SU-DHL-6 (cell line): ENCODE measurements at regions not wholly inside any gene's neighbourhood (a gene's known extent, or its start where the extent isn't known, plus 50 kb on each side); places are given as distances from the start of the nearest gene placed in this dataset.

Experiments used
- H2AFZ ChIP-seq: fragments of 200-600 bp; sonication (generic); 2 replicates; pipeline ENCODE4 v1.6.1; 2014; ENCODE audit warnings: low read depth, mild to moderate bottlenecking, moderate library complexity, mixed read lengths, antibody characterized with exemption, low read length; ENCODE audit not compliant: severe bottlenecking
- H3F3A ChIP-seq: fragments of 200-600 bp; shearing (Covaris generic); 2 replicates; pipeline ENCODE4 v1.6.0; 2016; ENCODE audit warnings: antibody characterized with exemption, mild to moderate bottlenecking; ENCODE audit not compliant: insufficient read depth
- H3K27ac ChIP-seq: fragments of 200-600 bp; sonication (generic); 2 replicates; pipeline ENCODE4 v1.5.1; 2016; ENCODE audit warnings: low read depth, mild to moderate bottlenecking, low read length, moderate library complexity, mixed read lengths
- H3K27me3 ChIP-seq: fragments of 200-600 bp; sonication (generic), shearing (Covaris generic); 2 replicates; pipeline ENCODE4 v1.6.0; 2014; ENCODE audit warnings: mild to moderate bottlenecking, low read length
- H3K36me3 ChIP-seq: fragments of 200-600 bp; sonication (generic); 2 replicates; pipeline ENCODE4 v1.6.1; 2014; ENCODE audit warnings: mild to moderate bottlenecking, low read length, mixed read lengths
- H3K4me2 ChIP-seq: fragments of 300-600, 200-600 bp; shearing (Covaris generic), sonication (generic); 2 replicates; pipeline ENCODE4 v1.6.0; 2014; ENCODE audit warnings: low read length, low read depth, mild to moderate bottlenecking; ENCODE audit not compliant: poor library complexity, severe bottlenecking
- H3K4me3 ChIP-seq: fragments of 200-600 bp; sonication (generic); 2 replicates; pipeline ENCODE4 v1.5.1; 2014; ENCODE audit warnings: antibody characterized with exemption, low read length, mild to moderate bottlenecking, mixed read lengths; ENCODE audit not compliant: insufficient read depth, poor library complexity, severe bottlenecking
- H3K79me2 ChIP-seq: fragments of 200-600 bp; sonication (generic); 2 replicates; pipeline ENCODE4 v1.6.1; 2014; ENCODE audit warnings: mild to moderate bottlenecking, low read length, moderate library complexity; ENCODE audit not compliant: insufficient read depth
- H3K9ac ChIP-seq: fragments of 200-600 bp; sonication (generic); 2 replicates; pipeline ENCODE4 v1.7.0; 2014; ENCODE audit warnings: mild to moderate bottlenecking, low read length
- H3K9me2 ChIP-seq: fragments of 200-600 bp; sonication (generic); replicated peaks from 2 replicates; pipeline ENCODE4 v1.6.1; 2014; ENCODE audit warnings: low read length; ENCODE audit not compliant: insufficient read depth
- H3K9me3 ChIP-seq: fragments of 200-600 bp; sonication (generic); 2 replicates; pipeline ENCODE4 v1.6.1; 2014; ENCODE audit warnings: low read length, mixed read lengths; ENCODE audit not compliant: insufficient read depth
- H4K20me1 ChIP-seq: fragments of 200-600 bp; sonication (generic); 2 replicates; pipeline ENCODE4 v1.6.1; 2014; ENCODE audit warnings: low read depth, mild to moderate bottlenecking, antibody characterized with exemption, low read length, moderate library complexity, mixed read lengths
- CTCF ChIP-seq: fragments of 200-600 bp; sonication (generic); IDR thresholded peaks from one replicate; pipeline ENCODE4 v1.5.1; 2017; ENCODE audit warnings: antibody characterized with exemption, mild to moderate bottlenecking, low read length, moderate library complexity; ENCODE audit not compliant: insufficient read depth, poor library complexity, severe bottlenecking
- EZH2phosphoT487 ChIP-seq: fragments of 200-600 bp; sonication (generic), shearing (Covaris generic); conservative IDR thresholded peaks from 2 replicates; pipeline ENCODE4 v1.6.1; 2018; ENCODE audit warnings: mild to moderate bottlenecking, antibody characterized with exemption, low read length, moderate library complexity, mixed read lengths

DNA sequence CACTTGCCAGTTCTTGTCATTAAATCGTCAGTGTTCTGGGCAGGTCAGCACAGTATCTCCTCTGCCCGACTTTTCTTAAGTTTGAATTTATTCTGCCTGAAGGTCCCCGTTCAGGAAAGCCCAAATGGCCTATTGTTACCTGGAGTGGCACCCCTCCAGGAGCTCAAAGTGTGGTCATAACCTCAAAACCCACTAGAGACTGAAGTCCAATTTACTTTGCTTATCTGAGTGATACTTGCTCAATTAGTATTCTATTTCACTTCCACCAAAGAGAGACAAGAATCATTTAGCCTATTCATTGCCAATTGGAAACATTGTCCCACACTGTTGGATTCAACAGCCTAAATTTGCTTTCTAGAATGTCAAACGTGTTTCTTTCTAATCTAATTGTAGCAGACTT, 375.3 kb downstream of the LNPK start:
- no peaks in the 10 kb centered on the region for H3K79me2 ChIP-seq
- no peak overlapping the region for H2AFZ ChIP-seq
- H3K27me3 ChIP-seq, result no peaks in the 10 kb centered on the region
- H4K20me1 ChIP-seq, result no peaks in the 10 kb centered on the region
- no peaks in the 10 kb centered on the region for H3K36me3 ChIP-seq
- no peak overlapping the region for H3K4me3 ChIP-seq
- H3K27ac ChIP-seq, result no peak overlapping the region
- H3K9ac ChIP-seq, result no peak overlapping the region
- no peaks in the 10 kb centered on the region for H3K9me3 ChIP-seq
- no peaks in the 10 kb centered on the region for H3K9me2 ChIP-seq
- H3F3A ChIP-seq, result no peaks in the 10 kb centered on the region
- TF ChIP-seq EZH2phosphoT487 (no peak), CTCF (no peak)
- no peak overlapping the region for H3K4me2 ChIP-seq

DNA sequence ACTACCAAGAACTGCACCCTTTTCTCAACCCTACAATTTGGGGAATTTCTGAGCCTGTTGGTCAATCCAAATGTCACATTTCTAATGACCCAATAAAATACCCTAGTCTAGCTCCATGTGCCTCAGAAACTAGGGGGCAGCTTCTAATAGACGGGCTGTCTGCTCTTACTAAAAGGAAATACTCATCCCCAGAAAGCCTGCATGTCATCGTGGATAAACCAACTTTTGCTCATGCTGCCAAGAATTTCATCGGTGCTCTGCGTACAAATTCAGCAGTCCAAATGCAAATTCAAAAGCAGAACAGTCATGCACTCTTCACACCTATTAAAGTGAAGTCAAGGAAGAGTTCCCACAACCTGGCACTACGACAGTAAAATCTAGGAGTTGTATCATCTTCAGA, 377.3 kb downstream of the LNPK start:
- Histone ChIP-seq H3K79me2 (no peaks in the 10 kb centered on the region), H3K27me3 (no peaks in the 10 kb centered on the region)

GRCh38 chr2:175624211-175624761, 377.8 kb downstream of the LNPK start:
- no peak overlapping the region for H3K9ac ChIP-seq
- H3K27ac ChIP-seq, result no peak overlapping the region
- H3K4me2 ChIP-seq, result no peak overlapping the region
- no peaks in the 10 kb centered on the region for H3K36me3 ChIP-seq
- no peak overlapping the region for H2AFZ ChIP-seq
- no peaks in the 10 kb centered on the region for H3K79me2 ChIP-seq
- no peaks in the 10 kb centered on the region for H3F3A ChIP-seq
- H3K9me2 ChIP-seq, result no peaks in the 10 kb centered on the region
- H3K27me3 ChIP-seq, result no peaks in the 10 kb centered on the region
- no peak overlapping the region for H3K4me3 ChIP-seq
- H3K9me3 ChIP-seq, result no peaks in the 10 kb centered on the region
- no peaks in the 10 kb centered on the region for H4K20me1 ChIP-seq
- TF ChIP-seq CTCF (no peak), EZH2phosphoT487 (no peak)

More for the DNA sequence above, 377.3 kb downstream of the LNPK start:
- Histone ChIP-seq H3K4me3 (no peak overlapping the region), H3K9me3 (no peaks in the 10 kb centered on the region), H4K20me1 (no peaks in the 10 kb centered on the region), H3K27ac (no peak overlapping the region), H3K4me2 (no peak overlapping the region), H3K9ac (no peak overlapping the region), H3F3A (no peaks in the 10 kb centered on the region), H2AFZ (no peak overlapping the region), H3K36me3 (no peaks in the 10 kb centered on the region), H3K9me2 (no peaks in the 10 kb centered on the region)
- TF ChIP-seq EZH2phosphoT487, result no peak
- no peak for TF ChIP-seq CTCF
